ENCODE measurements at regions not wholly inside any gene's neighbourhood (a gene's known extent, or its start where the extent isn't known, plus 50 kb on each side); places are given as distances from the start of the nearest gene placed in this dataset.

DNA sequence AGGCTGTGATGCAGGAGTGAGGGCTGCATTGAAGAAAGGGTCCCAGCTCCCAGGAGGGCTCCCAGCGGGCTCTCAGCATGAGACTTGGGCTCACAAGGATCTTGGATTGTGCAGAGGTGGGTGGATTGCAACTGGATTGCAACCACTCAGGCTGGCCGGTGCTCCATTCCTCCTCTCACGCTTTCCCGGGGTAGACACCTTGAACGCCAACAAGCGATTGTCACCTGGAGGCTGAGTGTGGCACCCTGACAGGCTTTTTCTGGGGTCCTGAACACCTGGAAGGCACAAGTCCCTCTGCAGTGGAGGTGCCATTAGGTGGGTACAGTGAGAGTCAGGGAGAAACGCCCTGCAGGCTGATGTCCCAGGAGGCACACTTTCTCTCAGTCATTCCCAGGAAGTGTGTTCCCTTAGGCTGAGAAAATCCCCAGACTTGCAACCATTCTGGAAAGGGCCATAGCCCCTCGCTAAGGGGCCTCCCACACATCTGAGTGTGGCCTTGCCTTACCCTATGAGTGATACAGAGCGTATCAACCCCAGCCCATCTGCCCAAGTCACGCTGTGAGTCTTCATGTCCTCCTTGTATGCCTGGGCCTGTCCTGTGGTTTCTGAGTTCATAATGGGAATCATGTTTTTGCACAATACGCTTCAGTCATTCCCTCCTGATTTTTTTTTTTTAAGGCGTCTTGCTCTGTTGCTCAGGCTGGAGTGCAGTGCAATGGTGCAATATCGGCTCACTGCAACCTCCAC is 488.1 kb downstream of the IRX1 start:
- no peak for DNase-seq

DNA sequence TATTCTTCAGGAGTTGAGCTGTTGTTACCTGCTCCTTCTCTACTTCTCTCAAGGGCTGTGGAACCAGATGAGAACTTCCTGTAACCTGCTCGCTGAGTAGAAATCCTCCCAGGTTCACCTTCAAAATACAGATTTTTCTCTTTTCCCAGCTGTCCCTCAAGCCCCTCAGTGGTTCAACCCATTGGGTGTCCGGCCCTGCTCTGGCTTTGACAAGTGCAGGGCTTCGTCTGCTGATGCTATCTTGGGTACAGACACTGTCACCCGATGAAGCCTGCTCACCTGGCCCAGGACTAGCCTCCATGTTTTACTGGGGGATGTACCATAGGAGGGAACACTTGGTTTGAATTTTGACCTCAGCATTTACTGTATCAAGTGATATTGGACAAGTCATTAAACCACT is 490.4 kb downstream of the IRX1 start:
- DNase-seq = no peak

DNA sequence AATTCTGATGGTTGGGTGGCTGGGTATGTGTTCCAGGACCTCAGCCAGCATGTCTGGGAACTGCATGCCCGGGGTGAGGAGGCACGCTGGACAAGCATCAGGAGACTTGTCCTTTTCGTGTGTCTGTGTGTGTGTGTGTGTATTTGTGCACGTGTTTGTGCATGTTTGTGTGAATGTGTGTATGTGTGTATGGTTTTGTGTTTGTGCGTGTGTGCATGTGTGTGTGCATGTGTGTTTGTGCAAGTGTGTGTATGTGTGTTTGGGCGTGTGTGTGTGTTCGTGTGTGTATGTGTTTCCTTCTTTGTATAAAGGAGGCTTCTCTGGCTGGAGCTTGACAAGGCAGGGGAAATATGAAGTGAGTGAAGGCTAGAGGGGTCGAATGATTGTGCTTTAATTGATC is 491.5 kb downstream of the IRX1 start:
- no peak for DNase-seq

DNA sequence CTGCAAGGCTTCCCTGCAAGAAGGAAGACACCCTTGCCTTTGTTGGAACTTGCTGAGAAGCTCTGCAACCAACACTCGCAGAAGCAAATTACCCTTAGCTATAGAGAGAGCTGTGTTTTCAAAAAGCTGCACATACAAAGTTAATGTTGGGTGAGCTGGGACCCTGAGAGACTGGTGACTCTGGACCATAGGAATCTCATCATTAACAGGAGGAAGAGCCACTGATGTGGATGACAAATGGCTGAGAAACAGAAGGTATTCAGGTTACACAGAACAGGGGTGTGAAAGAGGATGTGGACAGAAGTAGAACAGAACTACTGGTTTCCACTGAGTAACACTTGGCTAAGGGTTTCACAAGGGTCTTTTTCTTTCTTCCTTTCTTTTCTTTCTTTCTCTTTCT is 493.5 kb downstream of the IRX1 start:
- DNase-seq = no peak

- DNase-seq = no peak
These were observed 497.6 kb downstream of the IRX1 start for GRCh38 chr5:4093236-4093635.

DNA sequence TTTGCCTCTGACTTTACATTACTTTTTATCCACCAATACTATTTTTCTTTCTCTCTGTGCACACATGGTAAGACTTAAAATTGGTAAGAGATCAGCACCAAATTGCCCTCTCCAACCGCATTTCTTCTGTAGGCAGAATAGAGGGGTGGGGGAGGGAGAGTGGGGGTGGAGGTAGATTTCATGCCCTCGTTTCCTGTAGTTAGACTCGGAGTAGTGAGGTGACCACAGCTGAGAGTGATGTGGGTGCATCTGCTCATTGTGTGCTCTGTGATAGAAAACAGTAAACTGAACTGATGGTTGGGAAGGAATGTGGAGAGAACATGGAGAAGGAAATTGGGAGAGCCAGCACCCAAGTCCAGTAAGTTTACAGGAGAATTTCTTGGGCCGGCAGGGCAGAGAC is 498.3 kb downstream of the IRX1 start:
- no peak for DNase-seq

DNA sequence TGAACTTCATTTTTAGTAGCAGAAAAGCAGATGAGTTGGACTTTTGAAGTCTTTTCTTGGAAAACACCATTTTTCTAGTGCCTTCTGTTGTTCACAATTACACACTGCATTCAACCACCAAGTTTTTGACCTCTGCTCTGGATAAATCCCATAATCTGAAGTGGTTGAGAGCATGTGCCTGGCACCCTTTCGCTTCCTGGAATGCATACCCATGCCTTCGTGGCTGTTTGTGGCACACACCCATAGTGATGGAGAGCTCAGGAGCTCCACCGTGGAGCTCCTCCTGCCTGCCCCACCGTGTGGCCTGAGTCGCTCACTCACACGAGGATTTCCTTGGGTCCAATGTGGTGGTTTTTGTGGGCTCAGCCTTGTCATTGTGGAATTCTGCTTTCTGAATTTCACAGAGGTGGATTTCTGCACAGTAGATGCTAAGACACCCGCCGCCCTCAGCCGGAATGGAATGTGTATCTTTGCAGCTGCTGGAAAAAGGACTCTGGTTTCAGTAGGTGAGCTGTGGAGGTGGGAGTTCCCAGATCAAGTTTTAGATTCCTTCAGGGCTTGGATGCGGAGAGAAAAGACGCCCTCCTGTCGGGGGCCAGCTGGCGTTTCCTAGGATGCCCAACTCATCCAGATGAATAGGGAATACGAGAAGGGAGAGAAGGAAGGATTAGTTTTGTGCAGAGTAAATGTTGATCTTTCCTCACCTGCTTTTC is 500.4 kb downstream of the IRX1 start:
- no peak for DNase-seq

- no peak for DNase-seq
These were observed 501.6 kb downstream of the IRX1 start for GRCh38 chr5:4097199-4097598.

DNA sequence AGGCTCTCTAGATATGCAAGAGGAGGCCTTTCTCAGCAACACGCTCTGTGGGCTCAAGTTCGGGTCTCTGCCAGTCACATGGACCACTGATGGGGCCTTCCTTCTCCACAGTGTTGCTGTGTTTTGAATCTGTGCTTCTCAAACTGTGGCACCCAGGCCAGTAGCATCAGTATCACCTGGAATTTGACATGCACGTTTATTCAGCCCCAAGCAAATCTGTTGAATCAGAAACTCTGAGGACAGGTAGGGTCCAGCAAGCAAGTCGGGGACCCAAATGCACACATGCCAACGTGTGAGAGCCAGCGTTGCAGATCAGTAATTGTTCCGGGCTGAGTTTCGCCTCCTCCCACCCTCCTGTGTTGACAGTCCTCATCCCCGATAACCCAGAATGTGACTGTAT is 502.6 kb downstream of the IRX1 start:
- no peak for DNase-seq

GRCh38 chr5:4099386-4099785 is 503.8 kb downstream of the IRX1 start:
- no peak for DNase-seq

- DNase-seq = no peak
These were observed 505.1 kb downstream of the IRX1 start for GRCh38 chr5:4100739-4101138.

DNA sequence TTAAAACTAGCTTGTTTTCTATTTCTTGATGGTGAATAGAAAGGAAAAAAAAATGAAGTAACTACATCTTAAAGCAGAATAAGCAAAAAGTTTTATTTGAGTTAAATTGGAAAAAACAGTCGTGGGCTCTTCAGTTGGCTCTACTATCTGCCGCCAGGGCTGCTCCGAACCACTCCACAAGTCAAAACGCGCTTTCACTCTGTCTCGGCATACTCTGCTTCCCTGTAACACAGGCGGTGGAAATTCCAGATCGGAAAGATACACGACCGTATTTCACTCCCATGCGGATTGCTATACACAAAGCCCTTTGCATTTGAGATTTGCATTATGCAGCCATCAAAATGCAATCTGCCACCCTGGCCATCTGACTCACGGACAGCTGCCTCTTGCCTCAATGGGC is 505.6 kb downstream of the IRX1 start:
- DNase-seq = no peak

GRCh38 chr5:4104831-4105597 is 509.4 kb downstream of the IRX1 start:
- DNase-seq = no peak

- no peak for DNase-seq
These were observed 513.1 kb downstream of the IRX1 start for GRCh38 chr5:4108690-4109089.

- DNase-seq = no peak
These were observed 517.8 kb downstream of the IRX1 start for GRCh38 chr5:4113426-4113825.

GRCh38 chr5:4113905-4114304 is 518.3 kb downstream of the IRX1 start:
- no peak for DNase-seq

- DNase-seq = no peak
These were observed 518.8 kb downstream of the IRX1 start for GRCh38 chr5:4114452-4114851.

GRCh38 chr5:4116834-4117233 is 521.2 kb downstream of the IRX1 start:
- DNase-seq = no peak

DNA sequence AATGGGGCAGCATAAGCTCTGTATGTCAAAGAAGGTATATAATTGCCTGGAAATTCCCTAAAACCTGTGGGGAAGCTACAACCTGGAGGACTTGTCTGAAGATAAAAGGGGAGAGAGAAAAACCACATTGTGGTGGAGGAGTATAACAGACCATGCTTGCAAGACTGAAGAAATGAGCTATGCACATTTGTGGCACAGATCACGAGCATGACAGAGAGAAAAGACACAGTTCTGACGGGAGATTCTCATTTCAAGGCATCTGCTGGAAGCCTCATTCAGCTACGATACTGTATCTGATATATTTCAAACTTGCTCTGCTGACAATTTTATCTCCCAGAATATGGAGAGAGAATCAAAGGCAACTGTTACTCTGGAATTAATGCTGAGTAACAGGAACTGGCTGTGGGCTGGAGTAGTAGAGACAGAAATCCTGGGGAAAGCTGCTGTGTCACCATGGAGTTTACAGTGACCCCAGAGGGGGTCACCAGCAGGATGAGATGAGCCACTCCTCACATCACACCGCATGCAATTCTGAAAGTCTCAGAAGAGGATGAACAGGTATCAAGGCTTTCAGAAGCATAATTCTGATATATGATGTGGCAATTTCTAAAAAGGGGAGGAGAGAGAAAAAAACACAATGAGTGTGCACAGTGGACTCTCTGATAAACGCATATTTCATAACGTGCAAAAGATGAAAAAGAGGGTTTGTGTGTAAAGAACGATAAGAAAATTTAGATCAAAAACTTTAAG is 528.8 kb downstream of the IRX1 start:
- DNase-seq = no peak

- no peak for DNase-seq
These were observed 533.4 kb downstream of the IRX1 start for GRCh38 chr5:4128994-4129393.

GRCh38 chr5:4129523-4129922 is 533.9 kb downstream of the IRX1 start:
- DNase-seq = no peak

DNA sequence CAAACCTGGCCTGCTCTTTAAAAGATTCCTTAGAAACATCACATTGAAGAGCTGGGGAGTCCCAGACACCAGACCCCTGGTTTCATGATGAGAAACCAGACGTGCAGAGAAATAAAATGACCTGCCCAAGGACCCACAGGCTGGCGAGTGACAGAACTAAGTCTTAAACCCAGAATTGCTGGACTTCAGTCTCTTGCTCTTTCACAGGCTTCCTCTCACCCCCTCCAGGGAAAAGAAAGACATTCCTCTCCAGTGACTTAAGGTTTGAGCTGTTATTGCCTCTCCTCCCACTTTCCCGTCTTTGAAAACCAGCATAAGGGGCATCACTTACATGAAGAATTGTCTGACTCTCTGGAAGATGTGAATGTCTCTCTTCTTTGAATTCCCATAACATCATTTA is 535.2 kb downstream of the IRX1 start:
- no peak for DNase-seq

DNA sequence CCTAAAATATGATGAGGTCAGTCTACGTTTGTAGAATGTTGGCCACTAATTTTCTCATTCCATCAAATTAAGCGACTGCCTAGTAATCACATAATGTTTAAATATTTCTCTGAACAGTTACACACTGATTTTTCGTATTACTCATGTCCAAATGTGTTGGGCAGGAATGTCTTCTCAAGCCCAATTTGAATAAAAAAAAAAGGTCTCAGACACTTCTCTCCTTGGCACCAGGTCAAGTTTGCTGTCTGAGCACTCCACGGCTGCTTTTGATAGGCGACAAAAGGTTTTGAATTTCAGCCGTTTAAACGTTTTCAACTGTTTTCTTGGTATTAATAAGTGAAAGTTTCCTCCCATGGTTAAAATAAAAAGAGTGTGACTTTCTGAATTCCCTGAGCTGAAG is 542.1 kb downstream of the IRX1 start:
- no peak for DNase-seq

Measured in NCI-H226 (cell line).